ENCODE measurements at regions not wholly inside any gene's neighbourhood (a gene's known extent, or its start where the extent isn't known, plus 50 kb on each side); places are given as distances from the start of the nearest gene placed in this dataset.
"Not testable (repeated sequence)": the region's sequence is repeated elsewhere in the genome, so short reads cannot be mapped to it uniquely, and the experiment has no call there.

DNA sequence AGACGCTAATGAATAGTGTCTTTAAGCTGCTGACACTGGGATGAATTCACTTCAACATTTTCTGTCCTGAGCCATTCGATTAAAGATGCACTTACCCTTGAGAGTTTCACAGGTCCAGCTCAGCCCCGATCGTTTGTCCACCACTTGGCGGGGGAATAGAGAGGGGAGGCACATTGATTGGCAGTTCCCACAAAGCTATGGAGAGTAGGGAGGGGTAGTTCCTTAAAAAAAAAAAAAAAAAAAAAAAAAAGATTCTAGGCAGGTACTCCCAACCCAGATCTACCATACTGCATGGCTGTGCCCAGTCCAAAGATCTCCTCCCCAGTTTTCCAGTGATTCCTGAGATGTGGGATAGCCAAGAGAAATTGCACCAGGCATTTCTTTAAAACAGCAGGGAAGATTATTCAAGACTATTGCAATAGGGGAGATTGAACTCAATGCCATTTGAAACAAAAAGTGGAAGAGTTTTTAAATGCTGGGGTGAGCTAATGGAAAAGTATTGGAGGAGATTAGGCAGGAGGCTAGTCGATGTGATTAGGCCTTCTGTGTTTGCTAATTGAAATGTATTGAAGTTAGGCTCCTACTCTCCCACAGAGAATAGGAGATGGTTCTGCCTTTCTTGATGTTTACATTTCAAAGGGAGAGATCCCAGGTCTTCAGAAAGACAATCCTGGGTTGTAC is 2217.4 kb upstream of the WWC1 start:
- no peak for DNase-seq

- no peak for DNase-seq
These were observed 2216.6 kb upstream of the WWC1 start for GRCh38 chr5:166074582-166075481.

DNA sequence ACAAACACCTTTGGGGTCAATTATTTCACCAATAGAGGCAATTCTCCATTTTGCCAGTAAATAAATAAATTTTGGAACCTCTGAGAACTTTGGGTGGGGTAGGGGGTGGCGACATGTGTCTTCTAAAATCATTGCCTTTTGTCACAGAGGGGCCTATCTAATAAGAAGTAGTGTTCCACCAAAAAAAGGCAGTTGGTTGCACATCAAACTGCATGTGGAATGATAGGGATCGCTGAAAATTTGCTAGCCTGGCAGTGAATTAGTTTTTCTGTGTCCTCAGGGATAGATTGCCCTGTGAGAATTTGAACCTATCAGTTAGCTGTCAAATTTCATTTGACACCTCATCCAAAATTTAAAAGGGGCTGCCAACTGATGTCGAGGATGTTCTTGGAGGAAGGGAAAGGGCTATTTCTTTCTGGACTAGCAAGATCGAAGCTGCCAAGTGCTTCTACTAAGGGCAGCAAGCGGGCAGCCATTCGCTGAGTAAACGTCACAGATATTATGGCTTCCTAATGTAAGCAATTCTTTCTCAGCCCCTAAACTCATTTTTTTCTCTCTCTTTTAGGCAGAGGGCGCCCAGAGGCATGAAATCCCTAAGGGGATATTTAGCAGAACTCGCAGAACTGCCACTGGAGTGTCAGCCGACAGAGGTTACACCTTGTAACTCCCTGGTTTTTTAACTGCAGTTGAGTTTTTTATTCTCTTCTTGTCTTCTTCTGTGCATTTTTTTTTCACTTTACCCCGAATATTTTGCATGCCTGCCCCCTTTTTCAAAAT is 2208.1 kb upstream of the WWC1 start:
- no peak for DNase-seq

- no peak for DNase-seq
These were observed 2204.9 kb upstream of the WWC1 start for GRCh38 chr5:166086568-166086967.

GRCh38 chr5:166088389-166089039 is 2202.9 kb upstream of the WWC1 start:
- DNase-seq: no peak

DNA sequence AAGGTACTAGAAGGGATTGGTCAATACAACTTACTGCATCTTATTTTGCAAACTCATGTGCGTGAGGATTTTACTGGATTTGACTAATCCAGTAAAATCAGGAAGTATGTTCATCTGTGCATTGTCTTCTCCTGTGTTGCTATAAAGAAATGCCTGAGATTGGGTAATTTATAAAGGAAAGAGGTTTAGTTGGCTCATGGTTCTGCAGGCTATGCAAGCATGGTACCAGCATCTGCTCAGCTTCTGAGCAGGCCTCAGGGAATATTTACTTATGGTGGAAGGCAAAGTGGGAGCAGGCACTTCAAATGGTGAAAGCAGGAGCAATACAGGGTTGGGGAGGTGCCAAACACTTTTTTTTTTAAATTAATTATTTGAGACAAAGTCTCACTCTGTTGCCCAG is 2199.5 kb upstream of the WWC1 start:
- DNase-seq: no peak

- no peak for DNase-seq
These were observed 2198.1 kb upstream of the WWC1 start for GRCh38 chr5:166093312-166093711.

DNA sequence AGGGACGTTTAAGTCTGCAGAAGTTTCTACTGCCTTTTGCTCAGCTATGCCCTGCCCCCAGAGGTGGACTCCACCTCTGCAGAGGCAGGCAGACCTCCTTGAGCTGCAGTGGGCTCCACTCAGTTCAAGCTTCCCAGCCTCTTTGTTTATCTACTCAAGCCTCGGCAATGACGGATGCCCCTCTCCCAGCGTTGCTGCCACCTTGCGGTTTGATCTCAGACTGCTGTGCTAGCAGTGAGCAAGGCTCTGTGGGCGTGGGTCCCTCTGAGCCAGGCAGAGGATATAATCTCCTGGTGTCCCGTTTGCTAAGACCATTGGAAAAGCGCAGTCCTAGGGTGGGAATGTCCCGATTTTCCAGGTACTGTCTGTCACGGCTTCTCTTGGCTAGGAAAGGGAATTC is 2188.5 kb upstream of the WWC1 start:
- DNase-seq: no peak

GRCh38 chr5:166111021-166111420 is 2180.4 kb upstream of the WWC1 start:
- DNase-seq: no peak

GRCh38 chr5:166117072-166118066 is 2174.1 kb upstream of the WWC1 start:
- no peak for DNase-seq

- DNase-seq: no peak
These were observed 2171.9 kb upstream of the WWC1 start for GRCh38 chr5:166119506-166119905.

DNA sequence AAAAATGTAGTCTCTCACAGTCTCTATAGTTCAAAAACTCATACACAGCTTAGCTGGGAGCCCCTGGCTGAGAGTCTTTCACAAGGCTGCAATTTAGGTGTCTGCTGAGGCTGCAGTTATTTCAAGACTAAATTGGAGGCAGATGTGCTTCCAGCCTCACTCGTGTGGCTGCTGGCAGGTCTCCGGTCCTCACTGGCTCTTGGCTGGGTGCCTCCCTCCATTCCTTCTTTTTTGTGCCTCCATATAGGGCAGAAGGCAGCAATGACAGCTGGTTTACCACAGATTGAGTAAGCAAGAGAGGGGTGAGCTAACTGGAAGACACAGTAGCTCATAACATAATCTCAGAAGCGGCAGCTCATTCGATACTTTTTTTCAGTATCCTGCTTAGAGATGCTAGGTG is 2167.7 kb upstream of the WWC1 start:
- DNase-seq: no peak

DNA sequence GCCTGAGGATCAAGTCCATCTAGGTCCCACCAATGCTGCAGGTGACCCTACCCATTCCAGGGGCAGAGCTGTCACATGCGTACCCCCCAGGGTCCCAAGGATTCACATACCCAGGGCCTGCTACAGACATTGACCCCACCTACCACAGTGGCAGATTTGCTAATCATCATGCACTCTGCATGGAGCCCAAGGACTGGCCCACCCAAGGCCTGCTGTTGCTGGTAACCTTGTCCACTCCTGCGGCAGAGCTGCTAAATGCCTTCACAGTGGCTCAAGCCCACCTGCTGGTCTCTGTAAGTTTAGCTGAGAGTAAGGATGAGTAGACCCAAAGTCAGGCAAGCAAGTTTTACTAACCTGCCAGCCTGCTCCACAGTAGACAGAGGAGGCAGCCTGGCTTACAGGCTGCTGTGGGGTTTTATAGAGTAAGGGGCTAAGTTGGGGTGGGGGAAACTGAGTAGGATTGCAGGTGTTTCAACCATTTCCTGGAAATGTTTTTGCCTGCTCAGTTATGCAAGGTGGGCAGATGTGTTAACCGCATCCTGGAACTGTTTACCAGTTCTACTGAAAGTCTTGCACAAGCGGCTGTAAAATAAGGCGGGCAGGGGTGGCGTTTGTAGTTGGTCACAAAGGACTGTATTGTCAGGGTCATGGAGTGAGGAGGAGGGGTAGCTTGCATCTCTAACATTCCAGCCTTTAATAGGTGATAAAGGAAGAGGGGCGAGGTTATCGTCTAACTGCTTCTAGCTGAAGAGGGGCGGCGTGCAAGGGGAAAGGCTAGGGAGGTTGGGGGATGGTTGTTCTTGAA is 2163.5 kb upstream of the WWC1 start:
- no peak for DNase-seq

GRCh38 chr5:166145107-166145506 is 2146.3 kb upstream of the WWC1 start:
- DNase-seq: not testable (repeated sequence)

DNA sequence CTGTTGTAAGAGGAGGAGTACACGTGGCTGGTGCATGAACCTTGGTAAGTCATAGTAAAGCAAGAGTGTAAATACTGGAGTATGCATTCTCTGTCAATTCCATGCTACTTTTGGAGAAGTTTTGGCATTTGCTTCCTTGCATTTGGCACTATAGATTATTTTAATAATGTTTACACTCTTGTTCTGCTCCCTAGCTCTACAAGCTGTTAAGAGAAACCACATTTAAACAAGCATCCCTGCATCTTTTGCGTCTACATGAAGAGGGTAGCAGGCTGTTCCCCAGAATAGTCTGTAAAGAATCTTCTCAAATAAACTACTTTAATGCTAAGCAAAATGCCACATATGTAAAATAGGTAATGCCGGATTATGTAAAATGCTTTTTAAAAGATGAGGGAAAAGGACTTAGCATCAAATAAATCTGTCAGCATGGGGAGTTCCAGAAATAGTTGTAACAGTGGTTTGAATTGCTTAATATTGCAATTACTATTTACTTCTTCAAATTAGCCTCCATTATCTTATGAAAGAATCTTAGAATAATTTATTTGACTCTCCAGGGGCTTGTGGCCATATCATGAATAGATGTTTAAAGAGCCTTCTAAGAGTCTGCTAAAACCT is 2127.3 kb upstream of the WWC1 start:
- DNase-seq: no peak

- no peak for DNase-seq
These were observed 2125.8 kb upstream of the WWC1 start for GRCh38 chr5:166165596-166165995.

DNA sequence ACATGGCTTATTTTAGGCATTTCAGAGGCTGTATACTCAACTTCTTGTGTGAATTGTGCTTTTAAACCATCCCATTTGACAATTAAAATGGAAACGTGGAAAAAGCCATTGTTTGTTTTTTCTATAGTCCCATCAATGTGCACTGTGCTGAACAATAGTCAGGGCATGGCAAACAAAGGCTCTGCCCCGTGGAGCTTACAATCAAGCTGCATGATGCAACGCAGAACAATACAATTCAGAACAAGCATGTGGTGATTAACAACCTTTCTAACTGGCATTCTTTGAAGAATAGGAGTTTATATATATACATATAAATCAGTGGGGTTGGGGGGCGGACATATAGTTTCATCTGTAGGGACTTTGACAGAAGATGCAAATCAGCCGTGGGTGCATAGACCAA is 2125.4 kb upstream of the WWC1 start:
- DNase-seq: no peak

- no peak for DNase-seq
These were observed 2118.8 kb upstream of the WWC1 start for GRCh38 chr5:166172597-166172996.

GRCh38 chr5:166178411-166179080 is 2112.9 kb upstream of the WWC1 start:
- DNase-seq: no peak

GRCh38 chr5:166185185-166185584 is 2106.3 kb upstream of the WWC1 start:
- DNase-seq: no peak
